ENCODE measurements at regions not wholly inside any gene's neighbourhood (a gene's known extent, or its start where the extent isn't known, plus 50 kb on each side); places are given as distances from the start of the nearest gene placed in this dataset.

DNA sequence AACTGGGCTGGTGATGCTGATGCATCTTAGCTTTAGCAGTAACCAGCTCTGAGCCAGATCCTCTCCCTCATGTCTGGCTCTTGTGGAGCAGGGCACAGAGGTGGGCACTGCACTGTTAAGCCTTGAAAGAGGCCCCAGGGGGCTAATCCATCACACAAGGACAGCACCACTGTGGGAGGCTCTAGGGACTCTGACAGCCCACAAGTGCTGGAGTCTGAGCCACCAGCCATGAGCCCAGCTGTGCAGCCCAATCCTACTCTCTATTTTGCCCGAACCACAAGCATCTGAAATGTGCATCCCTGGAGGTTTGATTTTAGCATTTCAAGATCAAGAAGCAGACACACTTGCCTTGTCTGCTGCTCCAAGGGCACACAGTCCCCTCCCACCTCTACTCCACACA lies 407.1 kb upstream of the TRPC7 start:
- TF ChIP-seq CTCF (IDR thresholded peaks at IDR 0.05; ENCODE audit: unreplicated experiment): no peak
- Mint-ChIP-seq H3K9me3 (peaks cover 10% of the 10 kb centered on the region), H3K27me3 (ENCODE audit: low read depth) (no peaks in the 10 kb centered on the region), H3K36me3 (no peaks in the 10 kb centered on the region), H3K4me1 (peaks cover 24% of the 10 kb centered on the region), H3K27ac (no peak overlapping the region), H3K4me3 (no peak overlapping the region)
- no peak for DNase-seq (ENCODE audit: low spot score in 2 of 2, unreplicated experiment in 2 of 2)

DNA sequence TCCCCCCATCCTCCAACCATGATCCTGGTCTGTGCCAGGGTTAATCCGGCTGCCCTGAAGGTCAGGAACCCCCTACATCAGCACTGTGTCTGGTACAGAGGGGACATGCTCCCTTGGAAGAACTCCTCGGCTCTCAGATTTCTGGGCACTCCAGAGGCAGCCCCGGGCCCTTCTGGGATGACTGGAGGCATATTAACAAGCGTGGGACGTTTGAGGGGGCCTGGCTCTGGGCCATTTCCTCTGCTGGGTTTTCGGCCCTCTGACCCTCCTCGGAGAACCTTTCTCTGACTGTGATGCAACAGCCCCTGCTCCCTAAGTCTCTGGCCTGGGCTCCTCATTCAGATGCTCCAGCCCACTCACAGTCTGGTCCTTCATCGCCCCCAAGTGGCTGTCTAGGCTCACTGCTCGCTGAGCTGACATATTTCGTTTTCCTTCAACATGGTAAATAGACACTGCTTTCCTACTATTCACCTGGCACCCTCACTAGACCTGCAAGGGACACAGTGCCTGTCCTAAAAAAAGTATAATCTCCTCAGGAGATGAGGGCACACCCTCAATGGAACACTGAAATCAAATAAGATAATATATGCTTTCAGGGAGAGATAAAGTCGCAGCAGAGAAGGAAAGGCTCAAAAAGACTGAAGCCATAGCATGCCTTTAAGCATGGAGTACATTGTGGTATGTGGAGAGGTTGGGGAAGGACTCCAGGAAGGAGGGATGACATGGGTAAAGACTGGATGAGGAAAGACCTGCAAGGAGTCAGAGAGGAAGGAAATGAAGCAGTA lies 404.7 kb upstream of the TRPC7 start:
- TF ChIP-seq CTCF (IDR thresholded peaks at IDR 0.05; ENCODE audit: unreplicated experiment): peak; percentile 82
- H3K36me3 Mint-ChIP-seq: no peaks in the 10 kb centered on the region
- H3K9me3 Mint-ChIP-seq: no peaks in the 10 kb centered on the region
- peak; percentile 47 to 81 for DNase-seq (ENCODE audit: low spot score in 2 of 2, unreplicated experiment in 2 of 2)
- H3K4me3 Mint-ChIP-seq: no peak overlapping the region
- H3K27me3 Mint-ChIP-seq (ENCODE audit: low read depth): no peaks in the 10 kb centered on the region
- H3K27ac Mint-ChIP-seq: no peak overlapping the region
- H3K4me1 Mint-ChIP-seq: peaks cover 17% of the 10 kb centered on the region

DNA sequence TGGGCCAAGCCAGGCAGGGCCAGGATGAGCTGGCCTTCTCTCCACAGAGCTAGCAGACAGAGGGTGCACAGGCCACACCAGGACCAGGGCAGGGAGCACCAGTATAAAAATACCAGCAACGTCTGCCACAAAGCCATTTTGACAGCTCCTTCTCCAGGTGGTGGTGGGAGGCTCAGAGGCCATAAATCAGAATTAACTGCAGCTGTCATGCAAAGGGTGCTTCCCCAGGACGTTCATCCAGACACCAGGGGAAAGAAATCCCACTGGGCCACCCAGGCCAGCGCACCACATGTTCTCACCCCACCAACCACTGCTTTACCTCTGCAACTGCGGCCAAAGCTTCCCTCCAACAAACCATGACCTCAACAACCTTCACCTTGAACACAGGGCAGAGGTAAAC lies 403.7 kb upstream of the TRPC7 start:
- Mint-ChIP-seq H3K27me3 (ENCODE audit: low read depth) (no peaks in the 10 kb centered on the region), H3K4me3 (no peak overlapping the region), H3K36me3 (no peaks in the 10 kb centered on the region), H3K27ac (no peak overlapping the region), H3K9me3 (no peaks in the 10 kb centered on the region), H3K4me1 (peaks cover 17% of the 10 kb centered on the region)
- TF ChIP-seq CTCF (IDR thresholded peaks at IDR 0.05; ENCODE audit: unreplicated experiment): no peak
- DNase-seq (ENCODE audit: low spot score in 2 of 2, unreplicated experiment in 2 of 2): no peak

- Mint-ChIP-seq H3K27me3 (ENCODE audit: low read depth) (no peaks in the 10 kb centered on the region), H3K27ac (no peak overlapping the region), H3K36me3 (no peaks in the 10 kb centered on the region), H3K4me3 (no peak overlapping the region), H3K4me1 (peaks cover 17% of the 10 kb centered on the region), H3K9me3 (no peaks in the 10 kb centered on the region)
- no peak for TF ChIP-seq CTCF (IDR thresholded peaks at IDR 0.05; ENCODE audit: unreplicated experiment)
- DNase-seq (ENCODE audit: low spot score in 2 of 2, unreplicated experiment in 2 of 2): no peak
These were observed 403.1 kb upstream of the TRPC7 start for GRCh38 chr5:136768457-136768856.

GRCh38 chr5:136766456-136766855 lies 401.1 kb upstream of the TRPC7 start:
- Mint-ChIP-seq H3K27ac (no peak overlapping the region), H3K36me3 (no peaks in the 10 kb centered on the region), H3K4me1 (peaks cover 17% of the 10 kb centered on the region), H3K9me3 (no peaks in the 10 kb centered on the region), H3K27me3 (ENCODE audit: low read depth) (no peaks in the 10 kb centered on the region), H3K4me3 (no peak overlapping the region)
- no peak for DNase-seq (ENCODE audit: low spot score in 2 of 2, unreplicated experiment in 2 of 2)
- no peak for TF ChIP-seq CTCF (IDR thresholded peaks at IDR 0.05; ENCODE audit: unreplicated experiment)
